Ovary (tissue), 3 donors: ENCODE measurements at regions not wholly inside any gene's neighbourhood (a gene's known extent, or its start where the extent isn't known, plus 50 kb on each side); places are given as distances from the start of the nearest gene placed in this dataset.

Experiments
- CTCF ChIP-seq, 3 donors: fragments of 450-650 bp in 2 of 3; fragments of 200-600 bp in 1 of 3; IDR thresholded peaks; one replicate each; pipeline versions ENCODE4 v1.5.1 to v1.8.0; 2016 to 2022; ENCODE audit warnings: antibody characterized with exemption in 3 of 3, mild to moderate bottlenecking in 1 of 3
- POLR2A ChIP-seq: fragments of 450-650 bp; IDR thresholded peaks from one replicate; pipeline ENCODE4 v1.6.1; 2017; ENCODE audit warnings: antibody characterized with exemption, mild to moderate bottlenecking, moderate library complexity
- donor health status: DM: no; HTN: no; CAD: no.

- TF ChIP-seq CTCF (IDR thresholded peaks at IDR 0.05) (no peak), POLR2A (no peak)
Observed at GRCh38 chr6:170201361-170201760, 89.5 kb downstream of the DLL1 start.
